Femur (tissue), 1 donor: ENCODE measurements at regions not wholly inside any gene's neighbourhood (a gene's known extent, or its start where the extent isn't known, plus 50 kb on each side); places are given as distances from the start of the nearest gene placed in this dataset.
"Not testable (repeated sequence)": the region's sequence is repeated elsewhere in the genome, so short reads cannot be mapped to it uniquely, and the experiment has no call there.

ENCODE experiments used
- DNase-seq: peaks from one replicate; pipeline ENCODE4 v3.0.0-alpha.2; 2017

DNA sequence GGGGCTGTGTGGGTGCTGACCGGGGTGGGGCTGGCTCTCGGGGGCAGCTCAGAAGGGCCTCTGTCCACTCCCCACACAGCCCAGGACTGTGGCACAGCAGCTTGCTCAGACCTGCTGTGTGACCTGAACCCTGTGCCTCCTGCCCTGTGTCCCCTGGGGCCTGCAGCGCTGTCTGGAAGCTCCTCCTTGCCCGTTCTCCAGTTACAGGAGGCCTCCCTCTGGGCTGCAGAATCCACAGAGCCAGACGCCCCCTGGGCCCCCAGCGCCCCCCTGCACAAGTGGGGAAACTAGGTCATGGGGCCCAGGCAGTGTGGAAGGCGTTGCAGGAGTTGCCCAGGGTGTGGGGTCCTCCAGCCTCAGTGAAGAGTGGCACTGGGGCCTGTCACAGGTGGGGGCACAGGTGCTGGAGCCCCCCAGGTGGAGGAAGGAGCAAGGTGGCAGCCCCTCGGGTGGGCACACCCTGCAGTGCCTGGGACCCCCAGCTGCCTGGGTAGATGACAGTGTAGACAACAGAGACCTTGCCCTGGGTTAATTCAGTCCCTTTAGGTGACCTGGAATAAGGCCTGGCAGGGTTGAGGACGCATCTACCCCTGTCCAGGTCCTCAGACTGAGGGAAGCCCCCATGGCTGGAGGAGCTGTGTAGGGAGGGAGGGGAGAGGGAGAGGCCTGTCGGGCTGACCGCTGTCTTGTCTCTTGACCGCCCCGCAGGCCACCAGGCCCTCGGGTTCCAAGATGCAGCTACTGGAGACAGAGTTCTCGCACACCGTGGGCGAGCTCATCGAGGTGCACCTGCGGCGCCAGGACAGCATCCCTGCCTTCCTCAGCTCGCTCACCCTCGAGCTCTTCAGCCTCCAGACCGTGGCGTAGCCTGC lies 120.2 kb downstream of the IGLL1 start:
- not testable (repeated sequence) for DNase-seq

GRCh38 chr22:23458663-23459541 lies 121.2 kb downstream of the IGLL1 start:
- DNase-seq: no peak

- DNase-seq: no peak
Observed at GRCh38 chr22:23457380-23457985, 122.6 kb downstream of the IGLL1 start.

DNA sequence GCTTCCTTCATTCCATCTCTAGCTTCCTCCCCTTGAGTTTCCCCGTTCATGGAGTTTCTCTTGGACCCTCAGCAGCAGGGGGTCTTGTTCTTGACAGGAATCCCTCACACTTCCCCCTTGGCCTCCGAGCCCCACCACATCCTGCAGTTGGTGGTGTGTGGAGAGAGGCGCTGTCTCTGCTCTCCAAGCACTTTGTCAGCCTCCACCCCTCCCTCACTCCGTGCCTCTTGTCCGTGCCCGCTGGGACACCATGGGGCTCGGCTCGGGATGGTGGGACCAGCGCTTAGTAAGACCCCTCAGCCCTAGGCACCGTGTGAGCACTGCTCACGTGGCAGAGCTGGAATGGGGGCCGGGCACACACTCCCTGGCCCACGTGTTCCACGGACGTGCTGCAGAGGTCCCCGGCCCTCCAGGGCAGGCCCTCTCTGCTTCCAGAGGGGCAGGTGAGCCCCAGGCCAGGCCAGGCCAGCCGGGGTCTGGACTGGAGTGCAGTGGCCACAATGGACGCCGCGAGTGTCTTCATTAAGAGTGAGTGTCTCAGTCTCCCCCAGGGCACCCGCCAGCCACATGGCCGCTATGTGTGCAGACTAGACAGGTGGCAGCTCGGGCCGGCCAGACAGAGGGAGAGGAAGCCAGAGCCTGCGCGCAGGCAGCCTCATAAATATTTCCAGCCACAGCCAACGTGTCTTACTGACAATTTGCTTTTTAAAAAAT lies 123.3 kb downstream of the IGLL1 start:
- DNase-seq: not testable (repeated sequence)

- DNase-seq: not testable (repeated sequence)
Observed at GRCh38 chr22:23454345-23454744, 125.7 kb downstream of the IGLL1 start.

DNA sequence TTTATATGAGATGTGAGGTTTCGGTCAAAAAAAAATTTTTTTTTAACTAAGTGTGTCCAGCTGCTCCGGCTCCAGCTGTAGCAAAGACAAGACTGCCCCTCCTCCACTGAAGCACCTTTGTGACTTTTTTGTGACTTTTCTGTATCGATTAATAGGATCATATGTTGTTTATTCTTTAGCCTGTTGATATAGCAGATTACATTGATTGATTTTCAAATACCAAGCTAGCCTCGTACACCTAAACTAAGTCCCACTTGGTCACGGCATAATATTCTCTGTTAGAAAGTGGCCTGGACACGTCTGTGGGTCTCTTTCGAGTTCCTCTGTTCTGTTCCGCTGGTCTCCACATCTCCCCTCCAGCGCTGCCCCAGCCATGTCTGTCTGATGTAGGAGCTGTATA lies 126.8 kb downstream of the IGLL1 start:
- DNase-seq: no peak

GRCh38 chr22:23452231-23453010 lies 127.7 kb downstream of the IGLL1 start:
- no peak for DNase-seq

DNA sequence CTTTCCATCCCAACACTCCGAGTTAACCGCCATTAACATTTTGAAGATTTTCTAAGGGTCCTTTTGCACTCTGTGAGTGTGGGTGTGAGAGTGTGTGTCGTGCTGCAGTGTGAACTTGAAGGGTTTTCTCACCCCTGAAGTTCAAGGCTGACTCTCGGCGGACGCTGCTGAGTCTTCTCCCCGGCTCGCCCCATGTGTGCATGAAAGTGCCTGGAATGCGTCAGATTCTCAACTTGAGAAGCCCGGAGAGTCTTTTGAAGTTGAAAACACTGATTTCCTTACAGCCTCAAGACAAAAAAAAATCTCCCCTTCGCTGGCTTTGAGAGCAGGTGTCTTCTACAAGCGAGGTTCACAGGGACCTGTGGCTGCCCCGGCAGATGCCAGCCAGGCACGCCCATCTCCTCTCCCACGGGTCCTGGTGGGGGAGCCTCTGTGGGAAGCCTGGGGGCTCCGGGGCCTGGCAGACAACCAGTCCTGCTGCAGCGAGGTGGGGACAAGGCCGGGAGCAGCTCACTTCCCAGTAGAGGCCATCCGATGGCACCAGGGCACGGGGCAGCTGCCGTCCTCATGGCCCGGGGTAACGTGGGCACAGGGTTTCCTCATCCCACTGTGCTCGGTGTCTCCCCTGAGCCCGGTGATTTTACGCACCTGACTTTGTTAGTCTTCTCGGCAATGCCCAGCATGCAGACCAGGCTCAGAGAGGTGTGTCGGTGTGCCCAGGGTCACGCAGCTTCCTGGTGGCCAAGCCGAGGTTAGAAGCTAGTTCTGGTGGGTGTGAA lies 128.4 kb downstream of the IGLL1 start:
- DNase-seq: not testable (repeated sequence)

DNA sequence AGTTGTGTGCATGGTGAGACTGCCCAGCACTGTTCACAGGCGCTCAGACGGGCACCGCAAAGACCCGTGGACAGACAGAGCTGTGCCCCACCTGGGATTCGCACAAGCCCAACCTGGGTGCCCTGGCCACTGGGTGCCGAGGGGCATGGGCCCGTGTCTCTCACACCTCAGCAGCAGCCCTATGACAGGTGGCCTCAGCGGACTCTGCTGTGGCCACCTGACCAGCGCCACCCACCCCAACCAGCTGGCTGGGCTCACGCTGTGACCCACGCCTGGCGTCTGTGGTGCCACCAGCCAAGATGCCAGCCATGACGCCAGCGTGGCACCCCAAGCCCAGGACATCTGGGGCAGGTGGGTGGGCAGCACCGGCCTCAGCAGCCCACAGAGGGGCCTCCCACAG lies 129.3 kb downstream of the IGLL1 start:
- DNase-seq: not testable (repeated sequence)

DNA sequence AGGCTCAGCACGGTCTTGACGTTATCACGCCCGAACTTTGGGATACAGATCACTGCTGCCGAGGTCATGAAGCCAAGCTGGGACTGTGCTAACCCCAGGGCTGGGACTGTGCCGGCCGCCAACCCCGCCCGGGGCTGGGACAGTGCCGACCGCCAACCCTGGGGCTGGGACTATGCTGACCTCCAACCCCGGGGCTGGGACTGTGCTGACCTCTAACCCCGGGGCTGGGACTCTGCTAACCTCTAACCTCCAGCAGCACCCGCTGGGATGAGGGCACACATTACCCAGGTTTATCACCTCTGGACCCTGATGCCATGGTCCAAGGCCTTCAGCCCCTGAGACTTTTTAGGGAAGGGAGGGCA lies 129.7 kb downstream of the IGLL1 start:
- no peak for DNase-seq

DNA sequence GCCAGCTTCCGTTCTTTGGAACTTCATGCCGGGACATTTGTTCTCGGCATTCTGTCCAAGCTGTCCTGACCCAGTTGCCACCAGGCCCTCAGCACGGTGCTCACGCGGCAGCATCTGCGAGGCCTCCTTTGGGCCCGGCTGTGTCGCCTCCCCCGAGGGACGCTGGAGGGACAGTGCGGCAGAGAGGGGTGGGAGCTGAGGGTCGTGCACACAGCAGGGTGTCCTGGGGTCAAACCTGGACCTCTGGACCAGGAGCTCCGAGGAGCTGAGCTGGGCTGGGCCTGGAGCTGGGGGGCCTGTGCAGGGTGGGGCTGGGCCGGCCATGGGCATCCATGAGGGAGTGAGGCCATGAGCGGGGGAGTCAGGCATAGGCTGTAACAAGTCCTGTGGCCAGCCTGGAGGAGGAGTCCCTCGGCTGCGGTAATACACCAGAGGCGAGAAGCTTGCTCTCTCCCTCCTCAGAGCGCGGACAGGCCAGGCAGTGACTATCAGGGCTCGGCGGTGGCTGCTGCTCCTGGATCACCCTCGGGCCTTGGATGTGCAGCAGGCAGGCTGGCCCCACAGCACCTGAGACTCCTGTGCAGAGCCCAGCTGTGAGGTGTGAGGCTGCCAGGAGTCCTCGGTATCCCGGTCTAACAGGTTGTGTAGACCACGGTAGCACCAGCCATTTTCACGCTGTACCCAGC lies 130.2 kb downstream of the IGLL1 start:
- DNase-seq: not testable (repeated sequence)

GRCh38 chr22:23448499-23449288 lies 131.4 kb downstream of the IGLL1 start:
- DNase-seq: not testable (repeated sequence)

GRCh38 chr22:23446796-23447350 lies 133.2 kb downstream of the IGLL1 start:
- DNase-seq: no peak

DNA sequence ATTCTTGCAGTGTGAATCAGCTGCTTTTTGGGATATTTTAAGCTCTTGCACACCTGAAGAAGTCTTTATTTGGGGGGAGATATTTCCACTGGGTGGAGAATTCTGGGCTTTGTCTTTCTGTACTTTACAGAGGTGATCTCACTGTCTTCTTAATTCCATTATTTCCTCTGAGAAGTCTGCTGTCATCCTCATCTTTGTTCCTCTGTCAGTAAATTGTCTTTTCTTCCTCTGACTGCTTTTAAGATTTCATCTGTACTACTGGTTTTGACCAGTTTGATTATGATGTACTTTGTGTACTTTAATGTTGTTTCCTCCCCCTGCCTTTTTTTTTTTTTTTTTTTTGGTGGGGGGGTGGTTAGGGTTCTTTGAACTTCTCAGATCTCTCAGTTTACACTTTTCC lies 133.9 kb downstream of the IGLL1 start:
- DNase-seq: not testable (repeated sequence)

GRCh38 chr22:23443905-23444304 lies 136.2 kb downstream of the IGLL1 start:
- DNase-seq: not testable (repeated sequence)

GRCh38 chr22:23439581-23439980 lies 140.5 kb downstream of the IGLL1 start:
- DNase-seq: not testable (repeated sequence)

GRCh38 chr22:23438216-23438615 lies 141.9 kb downstream of the IGLL1 start:
- no peak for DNase-seq

DNA sequence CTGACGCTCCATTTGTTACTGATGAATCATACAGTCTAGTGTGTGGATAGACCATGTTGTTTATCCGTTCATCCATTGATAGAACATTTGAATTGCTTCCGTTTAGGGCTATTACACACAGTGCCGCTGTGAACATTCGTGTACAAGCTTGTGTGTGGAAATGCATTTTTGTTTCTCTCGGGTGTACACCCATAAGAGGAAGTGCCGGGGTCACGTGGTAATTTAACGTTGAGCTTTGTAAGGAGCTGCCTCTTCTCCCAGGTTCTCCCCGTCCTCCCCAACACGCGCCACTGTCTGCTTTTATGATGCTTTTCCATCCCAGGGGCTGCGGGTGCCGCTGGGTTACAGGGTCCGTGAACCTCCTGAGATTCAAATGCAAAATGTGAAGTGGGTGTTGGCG lies 142.3 kb downstream of the IGLL1 start:
- no peak for DNase-seq

- not testable (repeated sequence) for DNase-seq
Observed at GRCh38 chr22:23437107-23437395, 143.0 kb downstream of the IGLL1 start.
